Liver (tissue), 8 donors: ENCODE measurements at regions not wholly inside any gene's neighbourhood (a gene's known extent, or its start where the extent isn't known, plus 50 kb on each side); places are given as distances from the start of the nearest gene placed in this dataset.

ENCODE experiments used
- DNase-seq: peaks from one replicate; pipeline ENCODE4 v3.0.0-alpha.2; 2017; ENCODE audit warnings: low spot score
- H3K27ac ChIP-seq, 2 donors: one replicate each; pipeline ENCODE4 v1.7.0; 2013; ENCODE audit warnings: inconsistent platforms in 2 of 2, low read length in 2 of 2, control low read depth in 1 of 2, low read depth in 1 of 2, mild to moderate bottlenecking in 1 of 2
- H3K27me3 ChIP-seq, 4 donors: one replicate each; pipeline versions ENCODE4 v1.6.1 to v1.7.0; 2013; ENCODE audit warnings: low read length in 3 of 4, inconsistent platforms in 1 of 4, mild to moderate bottlenecking in 1 of 4, moderate library complexity in 1 of 4; ENCODE audit not compliant: control insufficient read depth in 4 of 4, insufficient read depth in 4 of 4
- H3K36me3 ChIP-seq, 4 donors: one replicate each; pipeline versions ENCODE4 v1.6.1 to v1.7.0; 2013; ENCODE audit warnings: low read length in 3 of 4, mild to moderate bottlenecking in 3 of 4, low read depth in 1 of 4, moderate library complexity in 1 of 4; ENCODE audit not compliant: control insufficient read depth in 4 of 4, insufficient read depth in 3 of 4
- H3K4me1 ChIP-seq, 4 donors: one replicate each; pipeline versions ENCODE4 v1.6.1 to v1.7.0; 2013; ENCODE audit warnings: low read length in 3 of 4, mild to moderate bottlenecking in 3 of 4, moderate library complexity in 1 of 4; ENCODE audit not compliant: control insufficient read depth in 4 of 4, insufficient read depth in 4 of 4
- H3K4me3 ChIP-seq, 3 donors: one replicate each; pipeline versions ENCODE4 v1.6.1 to v1.7.0; 2013; ENCODE audit warnings: low read length in 3 of 3, control low read depth in 1 of 3, low read depth in 1 of 3, mild to moderate bottlenecking in 1 of 3
- H3K9ac ChIP-seq, 2 donors: one replicate each; pipeline ENCODE4 v1.7.0; 2013; ENCODE audit warnings: low read length in 2 of 2, mild to moderate bottlenecking in 2 of 2, moderate library complexity in 2 of 2, control low read depth in 1 of 2, low read depth in 1 of 2
- H3K9me3 ChIP-seq, 4 donors: one replicate each; pipeline versions ENCODE4 v1.6.1 to v1.7.0; 2013; ENCODE audit warnings: low read length in 3 of 4; ENCODE audit not compliant: control insufficient read depth in 4 of 4
- CTCF ChIP-seq: fragments of 150-350 bp; IDR thresholded peaks from 2 replicates; pipeline ENCODE4 v1.5.1; 2017; ENCODE audit warnings: improper control_type of control experiment, low read depth, low read length; ENCODE audit not compliant: missing input control
- EGR1 ChIP-seq, 2 donors: IDR thresholded peaks; 2 replicates each; pipeline ENCODE4 v1.6.1; 2016 to 2018; ENCODE audit warnings: antibody characterized with exemption in 2 of 2, low read depth in 2 of 2
- FOXA1 ChIP-seq: IDR thresholded peaks from 2 replicates; pipeline ENCODE4 v1.6.1; 2016; ENCODE audit warnings: antibody characterized with exemption
- FOXA2 ChIP-seq: IDR thresholded peaks from 2 replicates; pipeline ENCODE4 v1.6.1; 2016; ENCODE audit warnings: antibody characterized with exemption
- HNF4A ChIP-seq, 2 donors: conservative IDR thresholded peaks; 2 replicates each; pipeline ENCODE4 v1.6.1; 2016; ENCODE audit warnings: antibody characterized with exemption in 2 of 2, mild to moderate bottlenecking in 2 of 2
- HNF4G ChIP-seq: IDR thresholded peaks from 2 replicates; pipeline ENCODE4 v1.6.1; 2016; ENCODE audit warnings: antibody characterized with exemption
- JUND ChIP-seq, 2 donors: IDR thresholded peaks; 2 replicates each; pipeline ENCODE4 v1.6.1; 2016; ENCODE audit warnings: antibody characterized with exemption in 2 of 2
- NR2F2 ChIP-seq: IDR thresholded peaks from 2 replicates; pipeline ENCODE4 v1.6.1; 2016; ENCODE audit warnings: antibody characterized with exemption
- RAD21 ChIP-seq, 2 donors: IDR thresholded peaks; 2 replicates each; pipeline ENCODE4 v1.6.1; 2016; ENCODE audit warnings: antibody characterized with exemption in 2 of 2, mild to moderate bottlenecking in 2 of 2
- RXRA ChIP-seq, 2 donors: IDR thresholded peaks; 2 replicates each; pipeline ENCODE4 v1.6.1; 2017 to 2018; ENCODE audit warnings: antibody characterized with exemption in 2 of 2, mild to moderate bottlenecking in 1 of 2
- SP1 ChIP-seq: IDR thresholded peaks from 2 replicates; pipeline ENCODE4 v1.6.1; 2018; ENCODE audit warnings: antibody characterized with exemption, mild to moderate bottlenecking
- TAF1 ChIP-seq: conservative IDR thresholded peaks from 2 replicates; pipeline ENCODE4 v1.6.1; 2016; ENCODE audit warnings: antibody characterized with exemption, mild to moderate bottlenecking
- ZBTB33 ChIP-seq: IDR thresholded peaks from 2 replicates; pipeline ENCODE4 v1.6.1; 2016; ENCODE audit warnings: antibody characterized with exemption
- WGBS: extraction: QIAGEN DNeasy Blood & Tissue Kit; methylation state at CpG from one replicate; pipeline ENCODE4 v1.1.7; 2013; 5-methylcytosine and 5-hydroxymethylcytosine counted together
- TF ChIP-seq, protein P1 (sequence below): IDR thresholded peaks from 2 replicates; pipeline ENCODE4 v1.6.1; 2016; ENCODE audit warnings: antibody characterized with exemption
- TF ChIP-seq, protein P2 (sequence below): IDR thresholded peaks from 2 replicates; pipeline ENCODE4 v1.6.1; 2016; ENCODE audit warnings: antibody characterized with exemption
- donor health status: healthy.
- donor health status: healthy.
- donor health status: healthy.
- donor health status: healthy.
- donor health status: healthy.

DNA sequence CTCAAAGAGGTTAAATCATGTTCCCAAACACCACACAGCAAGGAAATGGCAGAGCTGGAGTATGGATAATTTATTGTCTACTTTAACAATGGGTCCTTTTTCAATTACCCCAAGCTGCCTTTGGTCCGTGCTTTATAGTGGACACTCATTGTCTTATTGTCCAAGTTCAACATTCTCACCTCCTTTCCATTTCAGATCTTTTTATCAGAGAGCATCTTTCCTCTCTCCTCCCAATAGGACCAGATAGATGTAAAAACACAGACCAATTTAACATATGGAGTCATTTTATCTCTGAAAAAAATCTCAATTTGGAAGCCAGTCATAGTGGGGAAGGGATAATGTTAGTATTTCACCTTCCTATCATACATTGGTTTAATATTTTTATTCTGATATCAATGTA lies 83.5 kb upstream of the WAC start:
- 85% methylated on average over 1 of the region's 1 CpG for WGBS
- no peak overlapping the region for H3K4me3 ChIP-seq
- H3K9ac ChIP-seq: no peak overlapping the region
- H3K4me1 ChIP-seq: no peaks in the 10 kb centered on the region
- H3K9me3 ChIP-seq: no peaks in the 10 kb centered on the region
- TF ChIP-seq HNF4G: no peak
- no peaks in the 10 kb centered on the region for H3K27me3 ChIP-seq
- no peak overlapping the region for H3K27ac ChIP-seq
- no peak for DNase-seq
- H3K36me3 ChIP-seq: no peaks in the 10 kb centered on the region

- no peak overlapping the region for H3K4me3 ChIP-seq
- H3K27me3 ChIP-seq: no peaks in the 10 kb centered on the region
- 63% methylated on average over 1 of the region's 1 CpG for WGBS
- no peak overlapping the region for H3K27ac ChIP-seq
- TF ChIP-seq, protein P1, sequence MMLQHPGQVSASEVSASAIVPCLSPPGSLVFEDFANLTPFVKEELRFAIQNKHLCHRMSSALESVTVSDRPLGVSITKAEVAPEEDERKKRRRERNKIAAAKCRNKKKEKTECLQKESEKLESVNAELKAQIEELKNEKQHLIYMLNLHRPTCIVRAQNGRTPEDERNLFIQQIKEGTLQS: no peak
- no peak for TF ChIP-seq FOXA2
- TF ChIP-seq HNF4A (conservative IDR thresholded peaks at IDR 0.05): no peak
- no peak for TF ChIP-seq EGR1 (IDR thresholded peaks at IDR 0.05; ENCODE audit: low read depth in 2 of 2)
- TF ChIP-seq FOXA1: no peak
- no peak for TF ChIP-seq SP1
- no peak for TF ChIP-seq TAF1
- TF ChIP-seq ZBTB33: no peak
- TF ChIP-seq JUND (IDR thresholded peaks at IDR 0.05): no peak
- no peak for TF ChIP-seq RAD21 (IDR thresholded peaks at IDR 0.05)
- TF ChIP-seq CTCF: no peak
- no peak for TF ChIP-seq RXRA (IDR thresholded peaks at IDR 0.05)
- no peak for TF ChIP-seq NR2F2
- H3K9ac ChIP-seq: no peak overlapping the region
- H3K9me3 ChIP-seq: no peaks in the 10 kb centered on the region
- H3K4me1 ChIP-seq: no peaks in the 10 kb centered on the region
- no peaks in the 10 kb centered on the region for H3K36me3 ChIP-seq
- no peak for DNase-seq
Measured at GRCh38 chr10:28449926-28450325, 83.0 kb upstream of the WAC start.

GRCh38 chr10:28453926-28454325 lies 79.0 kb upstream of the WAC start:
- no peak overlapping the region for H3K9ac ChIP-seq
- H3K9me3 ChIP-seq: no peaks in the 10 kb centered on the region
- H3K4me1 ChIP-seq: no peaks in the 10 kb centered on the region
- no peaks in the 10 kb centered on the region for H3K36me3 ChIP-seq
- WGBS: 81% methylated on average over 1 of the region's 1 CpG
- H3K27me3 ChIP-seq: no peaks in the 10 kb centered on the region
- no peak for DNase-seq
- no peak overlapping the region for H3K27ac ChIP-seq
- TF ChIP-seq, protein P2, sequence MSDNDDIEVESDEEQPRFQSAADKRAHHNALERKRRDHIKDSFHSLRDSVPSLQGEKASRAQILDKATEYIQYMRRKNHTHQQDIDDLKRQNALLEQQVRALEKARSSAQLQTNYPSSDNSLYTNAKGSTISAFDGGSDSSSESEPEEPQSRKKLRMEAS: no peak
- no peak for TF ChIP-seq SP1
- no peak for TF ChIP-seq EGR1 (IDR thresholded peaks at IDR 0.05; ENCODE audit: low read depth in 2 of 2)
- no peak for TF ChIP-seq ZBTB33
- TF ChIP-seq HNF4A (conservative IDR thresholded peaks at IDR 0.05): no peak
- no peak overlapping the region for H3K4me3 ChIP-seq
